HL-60 (cell line): ENCODE measurements at regions not wholly inside any gene's neighbourhood (a gene's known extent, or its start where the extent isn't known, plus 50 kb on each side); places are given as distances from the start of the nearest gene placed in this dataset.
"Not testable (repeated sequence)": the region's sequence is repeated elsewhere in the genome, so short reads cannot be mapped to it uniquely, and the experiment has no call there.

Source experiments
- DNase-seq, 2 experiments: peaks; one replicate each; pipeline ENCODE4 v3.0.0-alpha.2; 2010 to 2020; ENCODE audit warnings: low read depth in 1 of 2, low spot score in 1 of 2
- H3K27ac ChIP-seq: fragments of 250-450 bp; sonication (Bioruptor Pico); replicated peaks from 2 replicates; pipeline ENCODE4 v1.5.1; 2020; ENCODE audit warnings: mild to moderate bottlenecking, moderate library complexity
- H3K27me3 ChIP-seq: fragments of 250-450 bp; sonication (Bioruptor Pico); 2 replicates; pipeline ENCODE4 v1.5.1; 2021; ENCODE audit warnings: mild to moderate bottlenecking, moderate library complexity; ENCODE audit not compliant: insufficient read depth, poor library complexity, severe bottlenecking
- H3K4me3 ChIP-seq: replicated peaks from 2 replicates; pipeline ENCODE4 v1.5.1; 2011; ENCODE audit warnings: mild to moderate bottlenecking, control low read depth, low read length; ENCODE audit not compliant: insufficient read depth
- CTCF ChIP-seq: IDR thresholded peaks from one replicate; pipeline ENCODE4 v1.5.1; 2011; ENCODE audit warnings: low read length, control low read depth, inconsistent platforms; ENCODE audit not compliant: insufficient read depth
- GABPA ChIP-seq: IDR thresholded peaks from 2 replicates; pipeline ENCODE4 v1.6.1; 2012; ENCODE audit warnings: low read depth
- POLR2AphosphoS5 ChIP-seq: IDR thresholded peaks from 2 replicates; pipeline ENCODE4 v1.6.1; 2012; ENCODE audit warnings: low read depth
- REST ChIP-seq: IDR thresholded peaks from 2 replicates; pipeline ENCODE4 v1.6.1; 2012; ENCODE audit warnings: low read depth; ENCODE audit not compliant: insufficient replicate concordance
- SPI1 ChIP-seq: IDR thresholded peaks from 2 replicates; pipeline ENCODE4 v1.6.1; 2012; ENCODE audit warnings: low read depth, mild to moderate bottlenecking, borderline replicate concordance

GRCh38 chr21:29434081-29434480 is 135.4 kb downstream of the BACH1 start:
- DNase-seq: no peak
- Histone ChIP-seq H3K27ac (no peak overlapping the region), H3K27me3 (no peaks in the 10 kb centered on the region), H3K4me3 (no peak overlapping the region)
- TF ChIP-seq GABPA (no peak), POLR2AphosphoS5 (no peak), CTCF (no peak), SPI1 (no peak), REST (no peak)

- H3K27me3 ChIP-seq, DNase-seq, H3K27ac ChIP-seq, H3K4me3 ChIP-seq: not testable (repeated sequence)
These were observed 136.3 kb downstream of the BACH1 start for GRCh38 chr21:29434982-29435381.

- no peak overlapping the region for H3K4me3 ChIP-seq
- DNase-seq: no peak
- no peak for TF ChIP-seq REST
- no peak overlapping the region for H3K27ac ChIP-seq
- H3K27me3 ChIP-seq: no peaks in the 10 kb centered on the region
These were observed 137.4 kb downstream of the BACH1 start for GRCh38 chr21:29436143-29436542.

GRCh38 chr21:29436650-29437049 is 137.9 kb downstream of the BACH1 start:
- TF ChIP-seq SPI1 (no peak), REST (no peak)
- Histone ChIP-seq H3K27me3 (no peaks in the 10 kb centered on the region), H3K27ac (no peak overlapping the region), H3K4me3 (no peak overlapping the region)
- DNase-seq: no peak

- no peak for DNase-seq
- H3K4me3 ChIP-seq: no peak overlapping the region
- H3K27me3 ChIP-seq: no peaks in the 10 kb centered on the region
- no peak overlapping the region for H3K27ac ChIP-seq
- no peak for TF ChIP-seq GABPA
- no peak for TF ChIP-seq CTCF
- no peak for TF ChIP-seq REST
- no peak for TF ChIP-seq SPI1
- TF ChIP-seq POLR2AphosphoS5: no peak
These were observed 142.9 kb downstream of the BACH1 start for GRCh38 chr21:29441651-29442050.
